Ovary (tissue), 3 donors: ENCODE measurements at regions not wholly inside any gene's neighbourhood (a gene's known extent, or its start where the extent isn't known, plus 50 kb on each side); places are given as distances from the start of the nearest gene placed in this dataset.

ENCODE experiments used
- CTCF ChIP-seq, 3 donors: fragments of 450-650 bp in 2 of 3; fragments of 200-600 bp in 1 of 3; IDR thresholded peaks; one replicate each; pipeline versions ENCODE4 v1.5.1 to v1.8.0; 2016 to 2022; ENCODE audit warnings: antibody characterized with exemption in 3 of 3, mild to moderate bottlenecking in 1 of 3
- EP300 ChIP-seq: sonication (generic); formaldehyde crosslinking; IDR thresholded peaks from one replicate; pipeline ENCODE4 v1.6.1; 2017; ENCODE audit warnings: antibody characterized with exemption
- POLR2A ChIP-seq: fragments of 450-650 bp; IDR thresholded peaks from one replicate; pipeline ENCODE4 v1.6.1; 2017; ENCODE audit warnings: antibody characterized with exemption, mild to moderate bottlenecking, moderate library complexity
- donor health status: DM: no; HTN: no; CAD: no.

DNA sequence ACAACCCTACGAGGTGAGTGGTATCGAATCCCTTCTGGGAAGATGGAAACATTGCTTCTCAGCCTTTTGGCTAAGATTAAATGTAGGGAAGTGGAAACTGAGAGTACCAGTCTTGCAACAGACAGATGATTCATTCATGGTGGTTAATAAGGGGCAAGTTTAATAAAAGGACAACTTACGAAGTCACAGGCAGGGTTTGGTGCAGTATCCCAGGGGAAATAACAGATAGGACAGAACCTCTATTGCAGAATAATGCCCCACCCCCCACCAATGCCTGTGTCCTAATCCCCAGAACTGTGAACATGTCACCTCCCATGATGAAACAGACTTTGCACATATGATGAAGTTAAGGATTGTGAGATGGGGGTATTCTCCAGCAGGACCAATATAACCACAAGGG, 212.5 kb downstream of the TBX5 start:
- TF ChIP-seq CTCF (IDR thresholded peaks at IDR 0.05) (no peak), POLR2A (no peak), EP300 (no peak)
